Naive thymus-derived CD4-positive, alpha-beta T cell (primary cell): ENCODE measurements at regions not wholly inside any gene's neighbourhood (a gene's known extent, or its start where the extent isn't known, plus 50 kb on each side); places are given as distances from the start of the nearest gene placed in this dataset.

Experiments
- ATAC-seq: fragments of 150-1000 bp; cut with Tn5 transposase; 2 replicates; pipeline ENCODE4 v1.10.0; 2021; ENCODE audit warnings: mild to moderate bottlenecking, moderate library complexity
- CTCF ChIA-PET: fragments of 350-600 bp; sonication (Branson Sonifier 250); formaldehyde crosslinking; loops from one replicate; lab custom pipeline; 2021; ENCODE audit warnings: antibody characterized with exemption; lab: Charles Lee
- POLR2A ChIA-PET: fragments of 350-600 bp; sonication (Branson Sonifier 250); formaldehyde crosslinking; loops from one replicate; lab custom pipeline; 2021; ENCODE audit warnings: antibody characterized with exemption, inconsistent platforms; lab: Charles Lee
- DNase-seq, 9 donors: peaks; one replicate each; pipeline versions ENCODE4 v3.0.0 to v3.0.0-alpha.2; 2020 to 2022; ENCODE audit warnings: mixed read lengths in 1 of 9
- H3K27ac ChIP-seq: one replicate; pipeline ENCODE4 v1.7.0; 2013; ENCODE audit warnings: mild to moderate bottlenecking, low read depth, low read length, moderate library complexity
- H3K27me3 ChIP-seq, 2 donors: one replicate each; pipeline ENCODE4 v1.7.0; 2013; ENCODE audit warnings: low read length in 2 of 2, mild to moderate bottlenecking in 2 of 2, moderate library complexity in 2 of 2; ENCODE audit not compliant: control insufficient read depth in 2 of 2, insufficient read depth in 2 of 2
- H3K36me3 ChIP-seq, 3 experiments: 1 replicate in 2 of 3; 2 replicates in 1 of 3; pipeline ENCODE4 v1.7.0; 2013; ENCODE audit warnings: low read length in 3 of 3, mild to moderate bottlenecking in 3 of 3, moderate library complexity in 1 of 3; ENCODE audit not compliant: insufficient read depth in 3 of 3, control insufficient read depth in 2 of 3
- H3K4me1 ChIP-seq, 2 donors: one replicate each; pipeline ENCODE4 v1.7.0; 2013; ENCODE audit warnings: low read length in 2 of 2, mild to moderate bottlenecking in 2 of 2, moderate library complexity in 1 of 2; ENCODE audit not compliant: control insufficient read depth in 2 of 2, insufficient read depth in 2 of 2
- H3K4me3 ChIP-seq: 2 replicates; pipeline ENCODE4 v1.7.0; 2013; ENCODE audit warnings: mild to moderate bottlenecking, low read length
- H3K9me3 ChIP-seq, 3 experiments: 1 replicate in 2 of 3; 2 replicates in 1 of 3; pipeline ENCODE4 v1.7.0; 2013; ENCODE audit warnings: low read length in 3 of 3; ENCODE audit not compliant: control insufficient read depth in 2 of 3
- H3K27ac Mint-ChIP-seq, 9 donors: one replicate each; pipeline ENCODE4 v1.8.0; 2020 to 2022; ENCODE audit warnings: mixed read lengths in 9 of 9, mild to moderate bottlenecking in 8 of 9, moderate library complexity in 5 of 9, inconsistent platforms in 2 of 9
- H3K27me3 Mint-ChIP-seq, 5 donors: one replicate each; pipeline ENCODE4 v1.8.0; 2021 to 2022; ENCODE audit warnings: mixed read lengths in 5 of 5, mild to moderate bottlenecking in 1 of 5
- H3K36me3 Mint-ChIP-seq, 5 donors: one replicate each; pipeline ENCODE4 v1.8.0; 2020 to 2022; ENCODE audit warnings: mixed read lengths in 5 of 5, mild to moderate bottlenecking in 3 of 5, inconsistent platforms in 1 of 5
- H3K4me1 Mint-ChIP-seq, 7 donors: one replicate each; pipeline ENCODE4 v1.8.0; 2020 to 2022; ENCODE audit warnings: mixed read lengths in 7 of 7, mild to moderate bottlenecking in 3 of 7, inconsistent platforms in 1 of 7
- H3K4me3 Mint-ChIP-seq, 10 donors: one replicate each; pipeline ENCODE4 v1.8.0; 2020 to 2022; ENCODE audit warnings: mild to moderate bottlenecking in 10 of 10, mixed read lengths in 10 of 10, moderate library complexity in 6 of 10, inconsistent platforms in 2 of 10
- H3K9me3 Mint-ChIP-seq, 11 donors: one replicate each; pipeline ENCODE4 v1.8.0; 2020 to 2022; ENCODE audit warnings: mixed read lengths in 11 of 11, mild to moderate bottlenecking in 4 of 11, inconsistent platforms in 1 of 11, moderate library complexity in 1 of 11
- intact Hi-C, 2 donors: fragments of 100-400 bp; cut with micrococcal nuclease; formaldehyde crosslinking; loops; one replicate each; pipeline ENCODE4 v1.15.1; 2023

DNA sequence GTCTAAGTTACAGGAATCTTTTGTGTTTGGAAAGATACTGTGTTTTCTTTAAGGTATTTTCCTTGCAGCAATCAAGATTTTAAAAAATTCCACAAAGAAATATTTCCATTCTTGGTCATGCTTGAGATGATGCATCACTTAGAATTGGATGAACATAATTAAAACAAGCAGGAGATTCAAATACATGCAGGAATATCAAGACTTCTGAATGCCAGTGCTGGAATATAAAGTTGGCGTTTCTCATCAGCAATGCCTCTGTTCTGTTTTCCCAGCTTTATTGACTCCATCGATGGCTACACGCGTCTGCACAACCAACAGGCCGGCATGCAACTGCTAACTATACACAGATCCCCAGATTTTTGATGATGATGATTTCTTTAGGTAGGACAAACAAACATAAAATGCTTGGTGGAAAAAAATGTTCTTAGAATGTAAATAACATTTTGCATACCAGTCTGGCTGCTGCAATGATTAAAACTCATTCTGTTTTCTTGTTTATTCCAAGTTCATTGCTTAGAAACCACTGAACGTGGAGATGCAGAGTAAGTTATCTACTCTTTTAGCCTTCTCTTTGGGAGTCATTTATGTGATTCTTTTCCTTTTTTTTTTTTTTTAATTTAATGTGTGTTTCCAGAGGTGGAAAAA is 91.3 kb upstream of the FAM171A1 start:
- Mint-ChIP-seq H3K27me3 (peaks cover 2 to 50% (median 27%) of the 10 kb centered on the region in 5 donors), H3K9me3 (peaks cover 0 to 24% (median 7%) of the 10 kb centered on the region in 11 donors), H3K4me1 (peaks cover 0 to 15% (median 12%) of the 10 kb centered on the region in 7 donors), H3K36me3 (peaks cover 0 to 4% (median 3%) of the 10 kb centered on the region in 5 donors), H3K4me3 (no peak overlapping the region), H3K27ac (no peak overlapping the region)
- ChIA-PET CTCF (interaction anchor here (0.7 kb wide), 1 partner anchor 8 kb away, joined by 7 read pairs; no protein-coding TSS in a partner anchor), POLR2A (no interaction called here)
- ATAC-seq (no peak), DNase-seq (no peak)
- H3K9me3 ChIP-seq: no peaks in the 10 kb centered on the region
- no peaks in the 10 kb centered on the region for H3K36me3 ChIP-seq
- peaks cover 0 to 6% of the 10 kb centered on the region in 2 donors for H3K4me1 ChIP-seq
- H3K27ac ChIP-seq: no peak overlapping the region
- H3K4me3 ChIP-seq: no peak overlapping the region
- intact Hi-C loops: no loop called here
- H3K27me3 ChIP-seq: no peaks in the 10 kb centered on the region

- H3K27me3 Mint-ChIP-seq: peaks cover 7 to 47% (median 28%) of the 10 kb centered on the region in 5 donors
Observed at GRCh38 chr10:15461353-15462108, 90.4 kb upstream of the FAM171A1 start.

GRCh38 chr10:15460661-15461060 is 89.6 kb upstream of the FAM171A1 start:
- no peak for DNase-seq
- no peak overlapping the region for H3K4me3 Mint-ChIP-seq
- no peak overlapping the region for H3K4me3 ChIP-seq
- intact Hi-C loops: no loop called here
- peaks cover 0 to 28% (median 7%) of the 10 kb centered on the region in 11 donors for H3K9me3 Mint-ChIP-seq
- ChIA-PET CTCF (no interaction called here), POLR2A (no interaction called here)
- H3K27ac Mint-ChIP-seq: no peak overlapping the region
- H3K27me3 ChIP-seq: no peaks in the 10 kb centered on the region
- no peak for ATAC-seq
- H3K27ac ChIP-seq: no peak overlapping the region
- no peaks in the 10 kb centered on the region for H3K36me3 ChIP-seq
- no peaks in the 10 kb centered on the region for H3K9me3 ChIP-seq
- H3K4me1 Mint-ChIP-seq: peaks cover 0 to 18% (median 12%) of the 10 kb centered on the region in 7 donors
- peaks cover 0 to 4% (median 3%) of the 10 kb centered on the region in 5 donors for H3K36me3 Mint-ChIP-seq
- peaks cover 0 to 6% of the 10 kb centered on the region in 2 donors for H3K4me1 ChIP-seq
- H3K27me3 Mint-ChIP-seq: peaks cover 7 to 39% (median 23%) of the 10 kb centered on the region in 5 donors

More at GRCh38 chr10:15461353-15462108, 90.4 kb upstream of the FAM171A1 start:
- DNase-seq (no peak), ATAC-seq (no peak)
- Mint-ChIP-seq H3K9me3 (peaks cover 0 to 28% (median 7%) of the 10 kb centered on the region in 11 donors), H3K4me1 (peaks cover 0 to 18% (median 12%) of the 10 kb centered on the region in 7 donors), H3K36me3 (peaks cover 0 to 4% (median 3%) of the 10 kb centered on the region in 5 donors), H3K27ac (no peak overlapping the region), H3K4me3 (no peak overlapping the region)
- H3K4me3 ChIP-seq: no peak overlapping the region
- no peak overlapping the region for H3K27ac ChIP-seq
- intact Hi-C loops: no loop called here
- ChIA-PET POLR2A (no interaction called here), CTCF (no interaction called here)
- H3K27me3 ChIP-seq: no peaks in the 10 kb centered on the region
- no peaks in the 10 kb centered on the region for H3K36me3 ChIP-seq
- H3K4me1 ChIP-seq: peaks cover 0 to 6% of the 10 kb centered on the region in 2 donors
- no peaks in the 10 kb centered on the region for H3K9me3 ChIP-seq

DNA sequence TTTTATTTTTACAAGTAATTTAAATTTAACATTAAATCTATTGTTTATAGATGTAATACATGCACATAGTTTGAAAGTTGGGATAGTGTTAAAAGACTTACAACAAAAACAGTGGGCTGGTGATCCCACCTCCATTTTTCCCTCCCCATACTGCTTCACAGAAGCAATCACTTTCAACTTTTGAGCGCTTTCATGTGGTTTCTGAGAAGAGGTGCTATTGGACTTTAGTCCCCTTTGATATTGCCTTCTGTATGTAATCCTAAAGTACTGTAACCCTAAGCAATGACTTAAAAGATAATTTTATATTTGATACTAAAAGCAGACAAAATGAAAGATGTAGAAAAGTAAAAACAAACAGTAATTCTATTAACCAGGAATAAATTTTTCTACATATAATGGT is 88.1 kb upstream of the FAM171A1 start:
- Histone ChIP-seq H3K9me3 (no peaks in the 10 kb centered on the region), H3K4me3 (no peak overlapping the region), H3K36me3 (no peaks in the 10 kb centered on the region), H3K27ac (no peak overlapping the region), H3K27me3 (no peaks in the 10 kb centered on the region), H3K4me1 (peaks cover 0 to 6% of the 10 kb centered on the region in 2 donors)
- ChIA-PET CTCF (no interaction called here), POLR2A (no interaction called here)
- H3K36me3 Mint-ChIP-seq: peaks cover 0 to under 1% (median 0%) of the 10 kb centered on the region in 5 donors
- peaks cover 7 to 33% (median 18%) of the 10 kb centered on the region in 5 donors for H3K27me3 Mint-ChIP-seq
- peaks cover 0 to 18% (median 12%) of the 10 kb centered on the region in 7 donors for H3K4me1 Mint-ChIP-seq
- DNase-seq (no peak), ATAC-seq (no peak)
- no peak overlapping the region for H3K27ac Mint-ChIP-seq
- no peak overlapping the region for H3K4me3 Mint-ChIP-seq
- H3K9me3 Mint-ChIP-seq: peaks cover 0 to 20% (median 7%) of the 10 kb centered on the region in 11 donors
- intact Hi-C loops: no loop called here

- H3K9me3 ChIP-seq: no peaks in the 10 kb centered on the region
- Mint-ChIP-seq H3K9me3 (peaks cover 0 to 7% (median 0%) of the 10 kb centered on the region in 11 donors), H3K36me3 (no peaks in the 10 kb centered on the region), H3K4me3 (no peak overlapping the region), H3K4me1 (peaks cover 0 to 18% (median 12%) of the 10 kb centered on the region in 7 donors), H3K27me3 (peaks cover 9 to 36% (median 18%) of the 10 kb centered on the region in 5 donors), H3K27ac (no peak overlapping the region)
- no peaks in the 10 kb centered on the region for H3K36me3 ChIP-seq
- ATAC-seq: no peak
- DNase-seq: no peak
- H3K27me3 ChIP-seq: no peaks in the 10 kb centered on the region
- ChIA-PET POLR2A (no interaction called here), CTCF (no interaction called here)
- no peak overlapping the region for H3K4me3 ChIP-seq
- H3K4me1 ChIP-seq: peaks cover 0 to 6% of the 10 kb centered on the region in 2 donors
- H3K27ac ChIP-seq: no peak overlapping the region
- intact Hi-C loops: no loop called here
Observed at GRCh38 chr10:15457382-15457781, 86.3 kb upstream of the FAM171A1 start.

DNA sequence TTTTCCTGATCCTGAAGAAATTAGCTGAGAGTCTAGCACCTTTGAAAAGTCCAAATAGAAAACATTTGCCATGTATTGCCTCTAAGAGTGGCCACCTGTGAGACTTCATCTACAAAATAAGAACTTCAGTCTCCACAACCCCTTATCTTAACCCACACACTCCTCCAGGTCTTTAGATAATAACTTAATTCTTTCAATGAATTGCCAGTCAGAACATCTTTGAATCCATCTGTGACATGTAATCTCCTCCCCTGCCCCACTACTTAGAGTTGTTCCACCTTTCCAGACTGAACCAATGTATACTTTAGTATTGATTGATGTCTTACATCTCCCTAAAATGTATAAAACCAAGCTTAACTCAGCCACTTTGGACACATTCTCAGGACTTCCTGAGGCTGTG is 84.4 kb upstream of the FAM171A1 start:
- no peaks in the 10 kb centered on the region for H3K36me3 ChIP-seq
- ChIA-PET POLR2A (interaction anchor here (0.7 kb wide), 1 partner anchor 71 kb away, joined by 4 read pairs; no protein-coding TSS in a partner anchor), CTCF (no interaction called here)
- H3K27me3 Mint-ChIP-seq: peaks cover 8 to 27% (median 24%) of the 10 kb centered on the region in 5 donors
- no peaks in the 10 kb centered on the region for H3K9me3 ChIP-seq
- H3K9me3 Mint-ChIP-seq: peaks cover 0 to 6% (median 0%) of the 10 kb centered on the region in 11 donors
- ATAC-seq: no peak
- H3K27ac ChIP-seq: no peak overlapping the region
- H3K4me3 ChIP-seq: no peak overlapping the region
- H3K4me3 Mint-ChIP-seq: no peak overlapping the region
- intact Hi-C loops: no loop called here
- no peak overlapping the region for H3K27ac Mint-ChIP-seq
- no peaks in the 10 kb centered on the region for H3K36me3 Mint-ChIP-seq
- peaks cover 0 to 18% (median 12%) of the 10 kb centered on the region in 7 donors for H3K4me1 Mint-ChIP-seq
- no peak for DNase-seq
- H3K4me1 ChIP-seq: peaks cover 0 to 6% of the 10 kb centered on the region in 2 donors
- no peaks in the 10 kb centered on the region for H3K27me3 ChIP-seq
